Stimulated activated CD8-positive, alpha-beta memory T cell treated with anti-CD3 and anti-CD28 coated beads, Interleukin-12 subunit alpha, Interleukin-12 subunit beta, amount 100 ng/mL, for 24 hours (primary cell): ENCODE measurements at regions not wholly inside any gene's neighbourhood (a gene's known extent, or its start where the extent isn't known, plus 50 kb on each side); places are given as distances from the start of the nearest gene placed in this dataset.
A peak's percentile ranks its signal among the peaks of the same experiment; 100 is the strongest.

ENCODE experiments used
- DNase-seq: peaks from one replicate; pipeline ENCODE4 v3.0.0-alpha.2; 2020; ENCODE audit errors: extremely low read depth

- no peak for DNase-seq
Observed at GRCh38 chr1:10896673-10897072, 100.2 kb upstream of the CASZ1 start.

DNA sequence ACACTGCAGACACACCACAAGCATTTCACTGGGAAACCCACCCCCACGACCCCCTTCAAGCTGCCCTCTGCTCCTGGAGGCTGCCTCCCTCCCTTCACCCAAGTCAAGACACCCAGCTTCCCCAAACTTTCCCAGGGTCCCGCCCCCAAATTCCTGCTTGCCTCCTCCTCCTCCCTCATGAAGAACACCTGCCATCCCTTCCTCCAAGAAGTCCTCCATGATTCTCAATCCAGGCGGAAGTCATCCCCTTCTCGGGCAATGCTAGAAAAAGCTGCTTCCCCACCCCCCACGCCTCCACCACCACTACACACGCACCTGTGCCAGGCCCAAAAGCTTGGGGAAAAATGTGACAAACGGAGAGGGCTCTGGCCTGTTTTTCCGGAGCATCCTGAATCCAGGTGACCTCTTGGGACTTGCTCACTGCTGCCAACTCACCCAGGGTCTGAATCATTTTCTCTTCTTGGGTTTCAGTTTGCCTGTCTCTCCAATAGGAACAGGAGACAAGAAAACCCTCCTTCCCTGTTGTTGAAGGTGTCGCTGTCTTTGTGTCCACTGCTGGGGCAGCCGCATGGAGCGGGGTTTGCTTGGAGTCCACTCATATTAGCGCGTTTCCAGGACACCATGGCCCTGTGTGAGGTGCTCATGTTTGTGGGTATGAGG is 101.0 kb upstream of the CASZ1 start:
- no peak for DNase-seq

DNA sequence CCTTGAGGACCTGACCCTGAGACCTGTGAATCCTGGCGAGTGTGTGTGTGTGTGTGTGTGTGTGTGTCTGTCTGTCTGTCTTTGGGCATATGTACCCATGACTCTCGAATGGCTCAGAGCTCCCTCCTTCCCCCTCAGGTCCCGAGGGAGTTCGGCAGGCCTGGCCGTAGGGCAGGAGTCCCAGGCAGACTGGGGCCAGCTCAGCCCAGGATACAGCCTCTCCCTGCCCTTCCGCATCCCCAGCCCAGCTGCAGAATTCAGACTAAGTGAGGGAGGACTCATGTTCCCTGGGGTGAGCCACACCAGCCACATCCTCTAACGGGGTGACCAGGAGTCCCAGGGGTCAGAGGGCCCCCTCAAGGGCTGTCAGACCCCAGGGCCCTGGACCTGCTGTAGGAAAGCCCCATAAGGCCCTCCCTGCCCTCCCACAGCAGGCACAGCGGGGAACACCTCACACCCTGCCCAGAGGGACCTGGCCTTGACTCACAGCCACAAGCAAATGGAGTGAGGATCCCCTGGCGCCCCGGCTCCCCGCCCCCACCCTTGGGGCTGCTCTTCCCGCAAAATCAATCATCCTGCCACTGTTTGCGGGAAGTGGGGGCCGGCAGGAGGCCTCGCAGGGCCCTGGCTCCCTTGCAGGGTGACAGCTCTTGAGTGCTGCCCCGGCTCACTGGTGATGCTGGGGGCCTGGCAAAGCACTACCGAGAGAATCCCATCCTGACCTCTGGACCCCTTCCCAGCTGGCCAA is 101.7 kb upstream of the CASZ1 start:
- no peak for DNase-seq

DNA sequence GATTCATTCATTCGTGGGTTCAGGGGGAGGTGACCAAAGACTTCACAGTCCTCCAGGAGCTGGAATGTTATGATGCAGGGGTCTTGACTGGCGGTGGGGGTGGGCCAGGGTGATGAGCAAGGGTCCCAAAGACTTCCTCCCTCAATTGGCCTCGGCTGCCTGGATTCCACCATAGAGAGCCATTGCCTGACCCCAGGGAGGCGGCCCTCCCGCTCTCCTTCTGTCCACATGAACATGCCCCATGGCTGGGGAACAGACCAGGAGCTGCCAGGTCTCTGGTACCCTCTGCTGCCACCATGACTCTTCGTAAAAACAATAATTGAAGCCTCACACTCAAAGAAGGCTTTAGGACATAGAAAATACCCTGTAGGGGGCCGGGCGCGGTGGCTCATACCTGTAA is 102.5 kb upstream of the CASZ1 start:
- no peak for DNase-seq

GRCh38 chr1:10899490-10900250 is 103.2 kb upstream of the CASZ1 start:
- no peak for DNase-seq

GRCh38 chr1:10900251-10900651 is 103.8 kb upstream of the CASZ1 start:
- DNase-seq: no peak

- DNase-seq: no peak
Observed at GRCh38 chr1:10900691-10901090, 104.2 kb upstream of the CASZ1 start.

DNA sequence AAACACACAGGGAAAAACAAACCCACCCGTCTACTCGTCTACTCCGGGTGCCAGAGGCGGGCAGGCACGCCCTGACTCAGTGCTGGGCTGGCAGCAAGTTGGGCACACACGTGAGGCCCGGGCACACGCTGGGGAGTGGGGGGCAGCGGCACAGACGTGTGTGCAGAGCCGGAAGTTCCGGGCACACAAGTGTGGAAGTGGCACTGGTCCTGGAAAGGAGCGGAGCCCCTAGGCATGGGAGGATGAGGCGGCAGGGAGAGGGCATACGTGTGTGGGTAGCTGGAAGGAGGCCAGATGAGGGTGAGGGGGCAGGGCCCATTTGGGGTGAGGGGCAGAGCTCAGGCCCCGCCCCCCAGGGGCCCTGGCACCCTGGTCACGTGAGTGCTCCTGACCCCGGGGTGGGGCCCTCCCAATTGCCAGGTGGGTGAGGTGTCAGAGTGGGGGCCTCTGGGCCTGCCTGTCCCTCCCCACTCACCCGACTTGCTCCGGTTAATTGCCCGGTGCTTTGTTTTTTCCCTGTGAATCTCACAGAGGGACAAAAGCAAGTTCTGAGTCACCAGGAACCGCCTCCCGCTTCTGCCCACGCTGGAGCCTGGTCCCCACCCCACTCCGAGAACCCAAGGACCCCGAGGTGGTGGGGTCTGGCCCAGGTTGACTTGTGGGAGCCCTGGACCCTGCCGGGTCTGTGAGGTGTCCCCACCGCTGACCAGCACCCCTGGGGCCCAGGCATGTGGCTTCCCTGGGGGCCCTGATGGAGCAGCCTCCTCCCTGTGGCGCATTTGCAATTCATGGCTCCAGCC is 104.8 kb upstream of the CASZ1 start:
- no peak for DNase-seq

DNA sequence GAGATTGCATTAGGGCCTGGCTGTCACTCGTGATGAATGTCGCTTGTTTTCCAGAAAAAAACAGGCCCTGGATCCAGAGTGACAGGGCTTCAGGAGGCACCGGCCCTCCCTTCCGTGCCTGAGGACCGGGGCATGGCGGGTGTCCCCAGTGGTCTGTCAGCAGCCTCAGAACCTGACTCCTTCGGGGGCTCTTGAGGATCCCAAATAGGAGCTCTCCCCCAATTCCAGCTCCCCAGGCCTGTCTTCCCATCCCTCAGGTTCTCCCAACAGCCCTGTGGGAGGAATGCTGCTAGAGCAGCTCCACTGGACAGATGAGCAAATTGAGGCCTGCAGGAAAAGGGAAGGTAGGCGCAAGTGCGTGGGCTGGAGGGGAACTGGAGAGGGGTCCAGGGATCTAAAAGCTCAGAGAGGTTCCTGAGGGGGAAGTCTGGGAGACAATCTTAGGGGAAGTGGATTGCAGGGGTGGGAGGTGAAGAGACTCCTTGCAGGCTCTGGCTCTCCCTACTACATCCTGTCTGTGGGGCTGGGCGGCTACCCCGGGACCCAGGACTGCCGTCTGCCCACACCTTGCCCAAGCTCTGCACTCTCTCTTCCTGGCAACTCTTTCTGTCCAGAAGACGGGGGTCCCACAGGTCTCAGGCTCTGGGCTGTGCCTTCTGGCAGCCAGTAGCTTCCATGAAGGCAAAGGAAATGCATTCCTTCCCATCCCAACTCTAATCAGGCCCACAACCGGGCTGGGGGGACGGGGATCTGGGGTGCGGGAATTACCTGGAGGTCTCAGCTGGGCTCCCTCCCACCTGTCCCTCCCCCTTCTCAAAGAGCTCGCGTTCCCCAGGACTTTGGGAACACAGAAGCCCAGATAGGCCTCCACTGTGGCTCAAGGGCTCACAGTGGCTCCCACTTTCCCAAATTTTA is 105.7 kb upstream of the CASZ1 start:
- DNase-seq: no peak

GRCh38 chr1:10903421-10903820 is 107.0 kb upstream of the CASZ1 start:
- DNase-seq: no peak

- no peak for DNase-seq
Observed at GRCh38 chr1:10903821-10904220, 107.4 kb upstream of the CASZ1 start.

- DNase-seq: no peak
Observed at GRCh38 chr1:10904396-10905358, 107.8 kb upstream of the TARDBP start.

GRCh38 chr1:10905841-10906655 is 106.4 kb upstream of the TARDBP start:
- no peak for DNase-seq

DNA sequence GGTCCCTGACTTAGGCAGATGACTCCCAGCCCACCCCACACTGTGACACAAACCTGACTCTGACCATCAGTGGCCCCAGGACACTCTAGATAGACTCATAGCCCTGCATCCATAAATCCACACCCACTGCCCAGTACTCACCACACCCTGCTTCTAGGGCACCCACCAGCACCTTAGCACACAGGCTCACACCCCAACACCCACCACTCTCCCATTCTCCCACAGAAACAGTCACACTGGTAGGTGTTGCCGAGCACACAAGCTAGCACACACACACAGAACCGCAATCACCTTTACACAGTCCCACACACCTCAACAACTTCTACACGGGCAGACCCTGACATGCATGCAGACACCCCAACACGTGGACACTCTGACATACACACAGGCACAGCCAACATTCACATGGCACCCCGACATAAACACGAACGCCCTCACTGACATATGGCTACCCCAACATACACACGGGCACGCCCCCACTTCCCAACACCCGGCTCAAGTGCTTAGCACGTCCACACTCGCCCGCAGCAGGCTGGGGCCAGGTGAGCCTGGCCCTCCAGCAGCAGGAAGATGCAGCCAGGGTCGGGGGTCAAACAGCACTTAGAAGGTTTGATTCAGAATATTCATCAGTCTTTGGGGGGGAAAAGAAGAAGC is 105.5 kb upstream of the TARDBP start:
- no peak for DNase-seq

- DNase-seq: no peak
Observed at GRCh38 chr1:10908266-10908665, 104.2 kb upstream of the TARDBP start.

DNA sequence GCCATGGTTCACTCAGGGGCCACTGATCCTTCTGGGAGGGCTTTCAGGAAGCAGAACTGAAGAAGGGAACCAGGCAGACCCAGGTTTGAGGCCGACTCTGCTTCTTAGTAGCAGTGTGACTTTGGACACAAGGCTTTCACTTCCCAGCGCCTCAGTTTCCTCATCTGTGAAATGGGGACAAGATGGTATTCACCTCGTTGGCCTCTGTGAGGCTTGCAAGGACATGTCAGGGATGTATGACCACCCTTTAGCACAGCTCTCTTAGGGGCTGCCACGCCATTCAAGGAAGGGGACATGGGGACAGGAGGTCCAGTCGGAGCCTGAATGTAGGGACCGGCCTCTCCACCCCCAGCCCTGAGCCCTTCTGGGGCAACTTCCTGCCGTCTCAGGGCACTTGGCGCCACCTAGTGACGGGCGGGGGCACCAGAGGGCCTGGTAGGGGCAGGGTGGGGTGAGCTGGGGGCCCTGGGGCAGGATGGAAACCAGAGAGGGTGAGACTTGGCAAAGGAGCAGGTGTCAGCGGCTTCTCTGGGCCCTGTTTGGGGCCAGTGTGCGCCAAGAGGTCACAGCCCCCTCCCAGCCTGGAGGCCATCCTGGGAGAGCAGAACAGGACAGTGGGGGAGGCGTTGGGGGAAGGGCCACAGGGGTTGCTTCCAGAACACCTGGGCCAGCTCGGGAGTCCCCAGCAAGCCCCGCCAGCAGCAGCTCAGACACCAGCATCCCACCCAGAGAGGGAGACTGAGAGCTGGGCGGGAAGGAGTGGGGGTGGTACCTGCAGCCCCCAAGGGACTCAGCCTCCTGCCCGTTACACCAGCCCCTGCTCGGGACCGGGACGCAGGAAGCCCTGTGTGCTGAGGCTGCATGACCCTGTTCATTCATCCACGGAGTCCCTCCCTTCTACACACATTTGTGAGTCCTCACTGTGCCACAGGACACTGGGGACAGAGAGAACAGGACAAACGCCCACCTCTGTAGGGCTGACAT is 102.5 kb upstream of the TARDBP start:
- peak; percentile 27 for DNase-seq
